NCI-H82 (cell line): ENCODE measurements at regions not wholly inside any gene's neighbourhood (a gene's known extent, or its start where the extent isn't known, plus 50 kb on each side); places are given as distances from the start of the nearest gene placed in this dataset.
"Not testable (repeated sequence)": the region's sequence is repeated elsewhere in the genome, so short reads cannot be mapped to it uniquely, and the experiment has no call there.

Experiments used
- DNase-seq: peaks from one replicate; lab custom pipeline; 2025; lab: John Stamatoyannopoulos, UW

GRCh38 chr22:49392841-49393510, 434.7 kb downstream of the BRD1 start:
- no peak for DNase-seq

- DNase-seq: no peak
Measured at GRCh38 chr22:49392247-49392646, 435.4 kb downstream of the BRD1 start.

- DNase-seq: no peak
Measured at GRCh38 chr22:49391436-49391835, 436.2 kb downstream of the BRD1 start.

GRCh38 chr22:49390954-49391353, 436.7 kb downstream of the BRD1 start:
- DNase-seq: no peak

- DNase-seq: not testable (repeated sequence)
Measured at GRCh38 chr22:49383909-49384308, 443.8 kb downstream of the BRD1 start.

- no peak for DNase-seq
Measured at GRCh38 chr22:49382451-49382735, 445.3 kb downstream of the BRD1 start.

GRCh38 chr22:49381595-49382450, 445.9 kb downstream of the BRD1 start:
- DNase-seq: no peak

- DNase-seq: no peak
Measured at GRCh38 chr22:49380828-49381114, 446.9 kb downstream of the BRD1 start.

- no peak for DNase-seq
Measured at GRCh38 chr22:49380095-49380827, 447.4 kb downstream of the BRD1 start.

- DNase-seq: no peak
Measured at GRCh38 chr22:49377306-49377705, 450.4 kb downstream of the BRD1 start.

GRCh38 chr22:49373801-49374226, 453.9 kb downstream of the BRD1 start:
- no peak for DNase-seq

- DNase-seq: no peak
Measured at GRCh38 chr22:49373289-49373666, 454.4 kb downstream of the BRD1 start.

- DNase-seq: no peak
Measured at GRCh38 chr22:49372530-49373288, 455.0 kb downstream of the BRD1 start.

- no peak for DNase-seq
Measured at GRCh38 chr22:49372111-49372529, 455.6 kb downstream of the BRD1 start.

GRCh38 chr22:49371325-49372110, 456.2 kb downstream of the BRD1 start:
- no peak for DNase-seq

- no peak for DNase-seq
Measured at GRCh38 chr22:49370627-49371301, 456.9 kb downstream of the BRD1 start.

GRCh38 chr22:49369726-49370626, 457.7 kb downstream of the BRD1 start:
- no peak for DNase-seq

- DNase-seq: no peak
Measured at GRCh38 chr22:49368976-49369725, 458.5 kb downstream of the BRD1 start.
